GM21526 (cell line): ENCODE measurements at regions not wholly inside any gene's neighbourhood (a gene's known extent, or its start where the extent isn't known, plus 50 kb on each side); places are given as distances from the start of the nearest gene placed in this dataset.

Source experiments
- ATAC-seq: cut with Tn5 transposase; IDR thresholded peaks from one replicate; pipeline ENCODE4 v1.9.1; 2021; ENCODE audit warnings: moderate library complexity; ENCODE audit not compliant: unreplicated experiment, low FRiP score

DNA sequence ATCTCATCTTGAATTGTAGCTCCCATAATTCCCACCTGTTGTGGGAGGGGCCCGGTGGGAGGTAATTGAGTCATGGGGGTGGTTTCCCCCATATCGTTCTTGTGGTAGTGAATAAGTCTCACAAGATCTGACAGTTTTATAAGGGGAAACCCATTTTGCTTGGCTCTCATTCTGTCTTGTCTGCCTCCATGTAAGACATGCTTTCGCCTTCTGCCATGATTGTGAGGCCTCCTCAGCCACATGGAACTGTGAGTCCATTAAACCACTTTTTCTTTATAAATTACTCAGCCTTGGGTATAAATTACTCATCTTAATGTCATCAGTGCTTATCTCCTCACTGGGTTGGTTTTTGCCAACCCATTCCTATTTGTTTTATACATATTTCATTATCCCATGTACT, 142.0 kb upstream of the GMDS start:
- no peak for ATAC-seq

DNA sequence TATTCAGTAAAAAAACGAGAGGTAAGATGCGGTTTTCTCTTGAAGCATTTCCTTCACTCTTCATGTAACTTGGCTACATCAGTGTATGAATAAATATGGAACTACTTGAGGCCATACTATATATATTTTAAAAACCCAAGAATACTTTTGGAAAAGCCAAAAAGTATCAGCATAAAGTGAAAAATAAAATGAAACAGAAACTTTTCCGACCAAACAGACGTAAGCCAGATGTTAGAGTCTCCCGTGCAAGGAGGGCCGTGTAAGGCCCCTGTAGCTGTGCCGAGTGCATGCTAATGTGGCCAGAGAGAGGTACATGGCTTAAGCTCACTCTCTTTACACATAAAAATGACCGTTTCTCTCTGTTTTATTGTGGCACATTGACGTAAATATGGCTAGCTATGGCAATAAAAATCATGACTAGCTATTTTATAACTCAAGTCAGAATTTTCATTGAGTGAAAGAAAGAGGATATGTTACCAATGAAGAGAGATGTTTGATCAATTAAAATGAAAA, 140.1 kb upstream of the GMDS start:
- no peak for ATAC-seq

DNA sequence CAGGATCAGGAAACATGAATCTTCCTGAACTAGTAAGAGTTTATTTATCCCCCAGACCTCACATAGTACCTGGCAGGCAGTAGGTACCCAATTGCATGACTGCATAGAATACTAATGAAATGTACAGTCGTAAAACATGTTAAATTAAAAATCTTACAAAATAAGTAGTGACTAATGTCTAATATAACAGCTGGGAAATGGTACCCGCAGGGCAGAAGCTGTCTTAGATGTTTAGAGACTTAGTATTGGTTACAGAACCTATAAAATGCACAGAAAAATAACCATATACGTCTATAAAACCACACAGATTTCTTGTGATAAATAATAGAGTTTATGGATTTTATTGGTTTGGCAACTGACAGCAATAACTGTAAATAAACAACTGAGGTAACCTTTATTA, 139.1 kb upstream of the GMDS start:
- ATAC-seq: no peak

DNA sequence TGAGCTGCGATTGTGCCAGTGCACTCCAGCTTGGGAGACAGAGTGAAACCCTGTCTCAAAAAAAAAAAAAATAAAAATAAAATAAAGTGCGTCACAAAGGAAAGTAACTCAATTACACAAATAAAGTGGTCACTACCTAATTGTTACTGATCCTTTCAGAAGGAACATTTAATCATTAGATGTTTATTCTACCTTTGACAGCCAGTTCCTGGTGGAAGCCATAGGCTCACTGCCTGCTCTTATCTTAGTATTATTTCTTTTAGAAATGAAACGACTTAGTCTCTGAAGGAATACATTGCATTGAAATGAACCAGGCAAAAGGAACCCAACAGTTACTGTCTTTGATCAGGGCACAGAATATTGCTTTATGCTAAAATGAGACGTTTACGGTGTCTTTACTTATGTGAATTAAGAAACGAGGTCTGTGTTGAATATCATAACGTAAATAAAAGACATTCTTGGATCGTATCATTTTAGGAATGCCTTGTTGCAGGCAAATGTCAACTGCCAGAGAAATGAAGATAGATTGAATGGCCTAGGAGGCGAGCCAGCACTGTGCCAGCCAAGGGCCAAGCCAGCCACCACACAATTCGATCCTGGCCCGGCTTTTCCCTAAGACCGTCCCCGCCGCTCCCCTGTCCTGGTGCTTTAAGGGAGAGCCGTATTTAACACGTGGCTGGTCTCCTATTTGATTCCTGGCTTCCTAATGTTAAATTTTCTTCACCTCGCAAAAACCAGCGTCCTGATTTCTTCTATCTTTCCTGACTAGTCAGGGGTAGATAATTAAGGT, 136.7 kb upstream of the GMDS start:
- ATAC-seq: no peak

DNA sequence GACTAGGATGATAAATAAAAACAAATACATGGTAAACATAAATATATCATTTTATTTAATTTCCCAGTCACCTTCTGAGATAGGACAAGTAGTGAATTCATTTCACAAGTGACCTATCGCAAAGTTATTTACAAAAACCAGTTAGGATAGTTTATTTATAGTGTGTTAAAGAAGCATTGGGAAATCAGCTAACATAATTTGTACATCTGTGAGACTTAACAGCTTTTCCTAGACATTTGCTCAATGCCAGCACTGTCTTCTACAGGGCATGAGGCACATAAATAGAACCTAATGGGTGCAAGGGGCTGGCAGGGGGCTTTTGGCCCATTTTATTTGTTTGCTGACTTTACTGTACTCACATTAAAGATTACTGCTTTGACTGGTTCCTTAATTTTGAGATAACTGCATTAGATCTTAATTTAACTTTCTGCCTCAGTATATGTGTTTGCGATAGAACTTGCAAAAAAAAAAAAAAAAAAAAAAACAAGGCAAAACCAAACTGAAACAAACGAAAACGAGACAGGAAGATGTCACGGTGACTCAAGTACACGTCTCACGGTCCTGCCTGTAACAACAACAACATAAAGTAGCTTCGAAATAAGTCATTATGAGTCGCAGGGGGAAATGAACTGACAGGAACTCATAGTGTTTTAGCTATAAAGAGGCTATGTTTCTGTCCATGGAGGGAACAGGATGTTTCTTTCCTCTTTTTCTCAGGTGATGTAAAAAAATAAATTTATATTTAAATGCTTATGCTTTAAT, 133.7 kb upstream of the GMDS start:
- no peak for ATAC-seq

DNA sequence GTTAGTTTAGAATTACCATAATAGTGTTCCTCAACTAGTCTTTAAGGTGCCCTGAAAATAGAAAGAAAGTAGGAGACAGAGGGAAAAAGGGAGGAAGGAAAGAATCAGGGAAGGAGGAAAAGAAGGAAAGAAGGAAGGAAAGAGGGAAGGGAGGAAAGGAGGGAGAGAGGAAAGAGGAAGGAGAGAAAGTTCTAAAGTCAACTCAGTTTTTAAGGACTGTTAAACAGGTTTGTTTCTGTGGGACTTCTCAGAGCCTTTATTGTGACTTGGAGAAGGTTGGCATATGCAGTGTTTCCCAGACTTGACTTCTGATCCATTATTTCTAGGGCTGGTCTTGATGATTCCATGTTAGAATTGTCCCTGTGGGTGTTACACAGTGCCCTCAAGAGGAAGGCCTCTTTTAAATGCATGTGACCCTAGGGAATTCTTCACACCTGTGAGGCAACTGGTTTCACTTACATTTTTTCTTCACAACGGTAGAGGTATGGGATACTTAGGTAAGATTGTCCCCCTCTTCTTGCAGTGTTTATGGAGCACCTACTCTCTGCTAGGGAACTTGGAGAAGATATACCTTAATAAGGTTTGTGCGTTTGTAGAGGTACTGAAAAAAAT, 132.7 kb upstream of the GMDS start:
- no peak for ATAC-seq

DNA sequence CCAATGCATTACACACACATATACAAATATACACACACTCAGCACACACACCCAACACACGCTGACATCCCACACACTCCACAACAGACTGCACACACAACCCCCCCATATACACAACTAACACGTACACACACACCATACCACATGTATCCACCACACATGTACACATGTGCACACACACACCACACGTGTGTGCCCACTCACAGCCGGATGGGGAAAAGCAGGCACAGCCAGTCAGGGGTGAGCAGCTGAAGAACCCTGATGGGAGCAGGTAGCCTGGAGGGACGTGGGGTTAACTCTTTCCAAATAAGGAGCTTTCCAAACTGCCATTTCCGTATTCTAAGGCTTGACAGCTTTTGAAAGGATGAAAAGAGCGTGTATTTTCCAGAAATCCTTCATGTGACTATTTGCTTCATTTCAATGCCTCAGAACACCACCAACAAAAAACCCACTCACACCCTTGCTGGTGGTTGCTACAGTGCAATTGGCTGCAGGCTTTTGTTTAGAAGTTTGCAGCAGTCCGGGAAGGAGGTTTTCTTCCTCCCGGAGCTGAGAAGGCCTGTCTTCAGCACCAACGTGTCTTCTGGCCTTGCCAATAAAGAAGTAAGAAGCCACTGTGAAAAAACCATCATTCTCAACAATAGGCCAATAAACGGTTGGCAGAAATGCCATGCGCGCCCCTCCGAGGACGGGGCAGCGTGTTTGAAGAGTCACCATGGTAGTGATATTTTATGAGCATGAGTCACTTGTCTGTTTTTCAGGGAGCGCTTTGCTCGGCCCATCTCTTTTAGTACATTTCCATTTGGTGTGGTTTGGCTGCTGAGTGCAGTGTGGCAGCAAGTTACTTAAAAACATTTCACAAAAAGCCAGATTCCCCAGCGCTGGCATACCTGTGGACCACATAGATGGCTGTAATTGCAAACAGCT, 131.3 kb upstream of the GMDS start:
- no peak for ATAC-seq

DNA sequence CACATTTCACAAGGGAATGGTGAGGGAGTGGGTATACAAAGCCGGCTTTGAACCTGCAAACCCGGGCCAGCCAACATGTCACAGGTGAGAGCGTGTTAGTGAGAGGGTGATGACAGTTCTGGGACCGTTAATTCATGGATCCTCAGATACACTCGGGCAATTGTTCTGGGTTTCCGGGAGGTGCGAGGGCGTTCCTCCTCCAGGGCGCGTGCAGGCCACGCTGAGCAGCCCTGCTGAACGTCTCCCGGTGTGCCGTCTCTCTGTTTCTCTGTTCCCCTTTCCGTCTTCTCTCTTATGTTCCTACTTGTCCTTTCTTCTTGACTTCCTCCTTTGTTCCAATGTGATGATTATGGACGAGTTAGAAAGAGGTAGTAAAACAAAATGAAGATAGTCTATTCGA, 130.0 kb upstream of the GMDS start:
- no peak for ATAC-seq

DNA sequence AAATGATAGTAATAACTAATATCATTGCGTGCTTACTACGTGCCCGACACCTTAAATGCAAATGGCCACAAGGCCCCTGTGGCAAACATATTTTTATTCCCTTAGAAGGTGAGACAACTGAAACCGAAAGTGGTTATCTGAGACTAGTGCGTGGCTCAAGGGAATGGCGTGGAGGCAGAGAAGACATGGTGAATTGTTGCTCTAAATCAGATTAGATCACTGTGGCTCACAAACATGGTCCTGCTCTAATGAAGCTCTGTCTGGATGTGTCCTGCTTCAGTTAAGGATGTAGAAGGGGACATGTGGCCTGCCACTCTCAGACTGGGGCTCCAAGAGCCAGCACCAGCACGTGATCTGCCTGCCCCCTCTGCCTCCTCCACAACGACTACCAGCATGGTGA, 124.2 kb upstream of the GMDS start:
- no peak for ATAC-seq

DNA sequence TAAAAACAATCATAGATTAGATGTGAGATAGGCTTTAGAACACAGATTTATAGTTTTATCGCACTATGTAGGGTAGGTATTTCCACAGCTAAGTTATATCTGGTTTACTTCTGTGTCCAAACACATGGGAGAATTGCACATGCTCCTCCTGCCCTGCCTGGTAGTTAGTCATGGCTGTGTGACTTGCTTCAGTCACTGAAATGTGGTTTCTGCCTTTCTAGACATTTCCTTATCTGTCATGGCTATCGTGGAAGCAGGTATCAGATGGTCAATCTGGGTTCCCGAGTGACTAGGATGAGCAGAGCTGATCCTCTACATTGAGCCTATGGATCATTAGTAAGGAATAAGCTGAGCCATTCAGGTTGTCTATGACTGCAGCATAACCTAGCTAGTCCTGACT, 117.8 kb upstream of the GMDS start:
- no peak for ATAC-seq

DNA sequence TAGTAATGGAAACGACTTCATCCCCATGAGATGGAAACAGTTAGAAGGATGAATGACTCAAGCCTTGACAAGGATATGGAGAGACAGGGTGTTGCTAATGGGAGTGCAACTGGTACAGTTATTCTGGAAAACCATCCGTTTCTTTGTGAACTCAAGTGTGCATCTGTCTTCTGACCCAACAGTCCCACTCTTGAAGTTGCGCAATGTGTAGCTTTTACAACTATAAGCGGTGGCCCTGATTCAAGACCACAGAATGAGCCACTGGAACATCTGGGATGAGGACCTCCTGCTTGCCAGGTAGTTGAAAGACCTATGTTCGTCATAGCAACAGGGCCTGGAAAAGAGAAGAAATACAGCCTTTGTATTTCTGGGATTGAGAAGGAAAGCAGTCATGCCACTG, 115.8 kb upstream of the GMDS start:
- ATAC-seq: no peak

DNA sequence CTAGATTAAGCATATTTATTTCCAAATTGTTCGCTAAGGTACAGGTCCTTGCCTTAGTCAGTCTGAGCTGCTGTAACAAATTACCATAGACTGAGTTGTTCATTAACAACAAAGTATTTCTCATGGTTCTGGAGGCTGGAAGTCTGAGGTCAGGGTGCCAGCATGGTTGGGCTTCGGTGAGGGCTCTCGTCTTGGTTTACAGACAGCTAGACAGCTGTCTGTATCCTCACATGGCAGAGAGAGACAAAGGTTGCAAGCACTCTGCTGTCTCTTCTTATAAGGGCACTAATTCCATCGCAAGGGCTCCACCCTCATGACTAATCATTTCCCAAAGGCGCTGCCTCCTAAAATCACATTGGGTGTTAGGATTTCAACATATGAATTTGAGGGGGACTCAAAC, 115.3 kb upstream of the GMDS start:
- ATAC-seq: no peak

DNA sequence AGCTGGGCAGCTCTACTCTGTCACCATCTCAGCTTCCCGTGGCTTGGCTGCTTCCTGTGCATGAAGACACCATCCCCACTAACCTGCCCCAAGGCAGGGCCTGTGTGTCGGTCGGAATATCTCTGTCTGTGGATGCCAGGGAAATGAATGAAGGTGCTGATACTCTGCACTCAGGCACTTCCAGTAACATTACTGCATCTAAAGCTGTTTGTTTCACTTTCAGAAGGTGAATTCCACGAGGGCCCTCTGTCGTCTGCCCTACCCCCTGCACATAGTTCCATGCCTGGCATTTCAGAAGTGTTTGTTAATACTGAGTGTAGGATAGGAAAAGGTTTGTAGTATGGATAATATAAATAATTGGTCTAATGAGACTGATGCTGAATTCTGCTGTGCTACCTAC, 114.7 kb upstream of the GMDS start:
- no peak for ATAC-seq

DNA sequence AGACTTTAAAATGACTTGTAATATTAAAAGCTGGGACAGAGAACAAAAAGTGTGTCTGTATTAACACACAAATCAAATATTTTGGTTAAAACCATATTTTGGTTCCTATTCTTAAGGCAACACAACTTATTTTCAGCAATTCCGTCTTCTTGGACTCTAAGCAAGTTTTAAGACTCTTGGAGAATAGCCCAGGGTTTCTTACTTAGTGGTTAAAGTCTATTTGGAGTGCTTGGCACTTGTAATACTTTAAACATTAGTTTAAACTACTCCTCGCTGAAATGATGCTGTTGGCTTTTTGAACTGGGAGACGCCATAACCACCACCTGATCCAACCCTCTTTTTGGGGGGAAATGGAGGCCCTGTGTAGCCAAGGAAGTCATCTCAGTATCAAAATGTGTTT, 109.7 kb upstream of the GMDS start:
- no peak for ATAC-seq

DNA sequence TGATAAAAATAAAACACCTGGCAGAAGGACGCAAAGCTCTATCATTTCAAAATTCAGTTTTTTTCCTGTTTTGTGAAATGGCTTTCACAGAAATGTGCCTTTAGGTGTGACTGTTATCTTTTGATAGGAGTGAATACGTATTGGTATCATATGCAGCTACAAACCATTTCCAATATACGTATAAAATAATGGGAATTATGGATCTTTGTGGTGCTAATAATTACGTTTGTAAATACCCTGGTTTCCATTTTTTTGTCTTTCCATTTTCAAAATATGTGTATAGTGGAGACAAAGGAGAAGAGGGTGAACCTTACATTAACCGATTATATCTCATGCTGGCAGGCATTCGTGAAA, 108.7 kb upstream of the GMDS start:
- ATAC-seq: no peak

DNA sequence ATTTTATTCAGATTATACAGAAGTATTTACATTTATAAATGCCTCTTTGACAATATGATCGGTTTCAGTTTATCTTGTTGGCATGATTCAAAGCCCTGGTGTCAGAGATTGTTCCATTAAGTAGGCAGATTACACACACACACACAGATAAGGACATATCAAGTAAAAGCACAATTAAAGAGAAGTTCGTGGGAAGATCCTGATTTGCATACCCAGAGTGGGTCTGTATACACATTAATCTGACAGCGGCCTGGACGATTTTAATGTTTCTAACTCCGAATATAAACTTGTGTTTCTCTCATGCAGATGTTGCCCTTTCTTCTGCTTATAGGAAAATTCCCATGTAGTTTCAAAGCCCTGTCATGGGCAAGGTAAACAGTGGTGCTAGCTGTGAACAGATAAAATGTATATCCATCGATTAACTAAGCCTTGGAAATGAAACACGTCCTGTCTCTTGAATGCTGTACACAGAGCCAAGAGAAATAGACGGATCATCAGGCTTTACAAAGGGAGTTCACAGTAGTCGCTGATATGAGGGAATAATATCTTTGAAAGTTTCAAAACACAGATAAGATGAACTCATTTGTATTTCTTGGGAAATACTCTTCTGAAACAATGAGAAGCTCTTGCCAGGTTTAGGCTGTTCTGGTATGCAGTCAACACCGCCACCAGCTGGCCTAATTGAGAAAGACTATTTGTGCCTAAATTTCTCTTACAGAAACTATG, 108.2 kb upstream of the GMDS start:
- no peak for ATAC-seq

DNA sequence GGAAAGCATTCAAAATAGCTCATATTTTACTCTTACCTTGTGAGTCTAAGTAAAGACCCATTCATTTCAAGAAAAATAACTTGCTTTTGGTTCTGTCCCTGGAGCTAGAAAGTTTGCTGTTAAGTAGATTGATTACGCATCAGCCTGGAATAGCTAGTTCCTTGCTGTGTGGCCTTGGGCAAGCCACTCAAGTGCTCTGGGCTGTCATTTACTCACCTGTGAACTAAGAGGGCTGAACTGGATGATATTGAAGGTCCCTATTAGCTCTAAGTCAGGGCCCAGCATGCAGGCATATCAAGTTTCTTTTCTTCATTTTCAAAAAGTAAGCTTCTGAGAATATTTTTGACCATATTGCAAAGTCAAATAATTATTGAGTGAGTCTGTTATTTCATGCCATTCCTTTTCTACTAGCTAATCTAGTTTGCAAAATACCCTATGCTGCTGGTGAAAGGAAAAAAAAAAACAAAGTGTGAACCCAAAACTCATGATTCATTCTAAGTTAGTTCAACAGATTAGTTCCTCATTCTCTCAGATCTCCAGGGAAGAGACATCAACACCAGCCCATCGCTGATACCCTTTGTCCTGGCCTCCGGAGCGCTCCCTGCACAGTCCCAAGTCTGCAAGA, 106.5 kb upstream of the GMDS start:
- ATAC-seq: no peak

DNA sequence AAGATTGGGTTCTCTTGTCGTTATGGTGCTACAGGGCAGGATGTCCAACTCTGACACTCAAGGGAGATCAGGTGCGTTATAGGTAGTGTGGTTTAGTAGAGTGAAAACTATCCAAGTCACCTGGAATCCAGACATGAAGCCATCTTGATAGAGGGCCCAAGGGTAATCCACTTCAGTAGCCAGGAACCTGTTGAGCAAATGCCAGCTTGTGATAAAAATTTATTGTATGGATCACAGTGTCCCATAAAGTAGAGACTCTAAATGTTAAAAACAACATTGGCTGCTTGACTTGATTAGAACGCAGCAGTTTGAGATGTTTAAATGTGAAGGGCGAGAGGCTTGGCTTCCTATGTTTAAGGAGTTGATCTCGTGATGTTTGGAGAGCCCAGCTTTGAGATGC, 105.7 kb upstream of the GMDS start:
- ATAC-seq: no peak

DNA sequence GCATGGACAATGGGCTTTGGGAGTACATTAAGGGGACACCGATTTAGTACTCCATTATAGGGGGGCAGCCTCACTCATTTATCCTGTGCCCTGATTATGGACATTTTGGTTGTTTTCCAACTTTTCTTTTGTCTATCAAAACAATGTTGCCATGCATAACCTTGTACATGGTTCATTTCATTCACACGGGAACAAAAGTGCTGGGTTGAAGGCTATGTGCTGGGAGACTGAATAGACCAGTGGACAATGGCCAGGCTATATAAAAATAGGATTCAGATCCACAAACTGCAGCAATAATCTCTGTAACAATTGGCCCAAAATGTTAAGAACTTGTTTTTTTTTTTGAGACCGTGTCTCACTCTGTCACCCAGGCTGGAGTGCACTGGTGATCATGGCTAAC, 100.7 kb upstream of the GMDS start:
- ATAC-seq: no peak
